ENCODE measurements at regions not wholly inside any gene's neighbourhood (a gene's known extent, or its start where the extent isn't known, plus 50 kb on each side); places are given as distances from the start of the nearest gene placed in this dataset.

DNA sequence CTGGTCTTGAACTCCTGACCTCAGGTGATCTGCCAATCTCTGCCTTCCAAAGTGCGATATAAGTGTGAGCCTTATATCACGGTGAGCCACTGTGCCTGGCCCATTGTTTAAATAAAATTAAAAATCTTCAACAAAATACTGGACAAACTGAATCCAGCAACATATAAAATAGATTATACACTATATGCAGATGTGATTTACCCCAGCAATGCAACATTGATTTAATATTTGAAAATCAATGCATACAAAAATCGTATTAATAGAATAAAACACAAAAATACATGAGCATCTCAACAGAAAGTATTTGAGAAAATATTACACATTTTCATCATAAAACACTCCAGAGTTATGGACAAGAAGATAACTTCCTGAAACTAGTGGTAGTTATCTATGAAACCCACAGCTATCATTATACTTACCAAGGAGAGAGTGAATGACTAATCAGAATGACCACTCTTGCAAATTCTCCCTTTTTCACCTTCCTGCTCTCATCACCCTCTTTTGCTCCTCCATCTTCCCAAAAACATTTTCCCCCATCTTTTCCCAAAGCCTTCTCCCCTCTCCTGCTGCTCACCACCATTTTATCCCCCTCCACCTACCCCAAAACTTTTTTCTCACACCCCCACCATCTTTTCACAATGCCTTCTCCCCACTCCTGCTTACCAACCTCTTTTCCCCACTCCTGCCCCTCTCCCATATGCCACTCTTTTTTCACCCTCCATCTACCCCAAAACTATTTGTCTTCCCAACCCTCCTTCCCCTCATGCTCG lies 122.1 kb upstream of the VPREB1 start:
- no peak for TF ChIP-seq EP300 (IDR thresholded peaks at IDR 0.05; ENCODE audit: low read depth)
- TF ChIP-seq, protein P1, sequence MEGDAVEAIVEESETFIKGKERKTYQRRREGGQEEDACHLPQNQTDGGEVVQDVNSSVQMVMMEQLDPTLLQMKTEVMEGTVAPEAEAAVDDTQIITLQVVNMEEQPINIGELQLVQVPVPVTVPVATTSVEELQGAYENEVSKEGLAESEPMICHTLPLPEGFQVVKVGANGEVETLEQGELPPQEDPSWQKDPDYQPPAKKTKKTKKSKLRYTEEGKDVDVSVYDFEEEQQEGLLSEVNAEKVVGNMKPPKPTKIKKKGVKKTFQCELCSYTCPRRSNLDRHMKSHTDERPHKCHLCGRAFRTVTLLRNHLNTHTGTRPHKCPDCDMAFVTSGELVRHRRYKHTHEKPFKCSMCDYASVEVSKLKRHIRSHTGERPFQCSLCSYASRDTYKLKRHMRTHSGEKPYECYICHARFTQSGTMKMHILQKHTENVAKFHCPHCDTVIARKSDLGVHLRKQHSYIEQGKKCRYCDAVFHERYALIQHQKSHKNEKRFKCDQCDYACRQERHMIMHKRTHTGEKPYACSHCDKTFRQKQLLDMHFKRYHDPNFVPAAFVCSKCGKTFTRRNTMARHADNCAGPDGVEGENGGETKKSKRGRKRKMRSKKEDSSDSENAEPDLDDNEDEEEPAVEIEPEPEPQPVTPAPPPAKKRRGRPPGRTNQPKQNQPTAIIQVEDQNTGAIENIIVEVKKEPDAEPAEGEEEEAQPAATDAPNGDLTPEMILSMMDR (IDR thresholded peaks at IDR 0.05): no peak
- no peak for TF ChIP-seq POLR2A (IDR thresholded peaks at IDR 0.05)
